ENCODE measurements at regions not wholly inside any gene's neighbourhood (a gene's known extent, or its start where the extent isn't known, plus 50 kb on each side); places are given as distances from the start of the nearest gene placed in this dataset.

DNA sequence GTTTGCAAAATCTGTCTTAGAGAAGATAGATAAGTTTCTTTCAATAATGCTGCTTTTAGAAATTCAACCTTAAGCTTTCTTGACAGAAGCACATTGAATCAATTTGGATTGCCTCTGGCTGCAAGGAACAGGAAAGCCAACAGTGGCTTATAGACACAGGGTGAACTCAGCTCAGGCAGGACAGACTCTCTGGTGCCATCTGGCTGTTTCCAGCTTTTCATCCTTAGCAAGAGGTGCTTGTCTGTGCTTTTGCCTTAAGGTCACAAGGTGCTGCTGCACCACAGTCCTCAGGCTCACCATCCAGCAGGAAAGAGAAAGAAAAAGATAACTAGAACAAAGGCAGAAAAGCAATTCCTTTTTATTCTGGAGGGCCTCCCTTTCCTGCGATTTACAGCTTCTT, 93.7 kb upstream of the ETS2 start:
- peak; percentile 31 for DNase-seq

DNA sequence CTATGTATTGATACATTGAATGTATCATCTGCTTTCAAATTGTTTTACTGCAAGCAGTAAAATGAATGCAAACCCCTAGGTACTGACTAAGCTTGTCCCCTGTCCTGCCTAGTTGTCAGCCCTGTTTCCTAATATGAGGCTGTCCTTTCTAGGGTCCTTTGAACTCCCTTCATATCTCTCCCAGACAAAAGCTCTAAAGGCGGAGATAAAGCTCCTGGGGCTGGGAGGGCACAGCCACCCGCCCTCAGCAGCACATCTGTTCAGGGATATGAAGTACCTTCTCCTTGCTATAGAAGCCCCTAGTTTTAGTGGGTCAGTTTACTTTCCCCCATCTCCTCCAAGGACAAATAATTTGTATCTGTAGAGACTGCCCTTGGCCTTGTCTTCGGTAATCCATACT, 93.1 kb upstream of the ETS2 start:
- no peak for DNase-seq

DNA sequence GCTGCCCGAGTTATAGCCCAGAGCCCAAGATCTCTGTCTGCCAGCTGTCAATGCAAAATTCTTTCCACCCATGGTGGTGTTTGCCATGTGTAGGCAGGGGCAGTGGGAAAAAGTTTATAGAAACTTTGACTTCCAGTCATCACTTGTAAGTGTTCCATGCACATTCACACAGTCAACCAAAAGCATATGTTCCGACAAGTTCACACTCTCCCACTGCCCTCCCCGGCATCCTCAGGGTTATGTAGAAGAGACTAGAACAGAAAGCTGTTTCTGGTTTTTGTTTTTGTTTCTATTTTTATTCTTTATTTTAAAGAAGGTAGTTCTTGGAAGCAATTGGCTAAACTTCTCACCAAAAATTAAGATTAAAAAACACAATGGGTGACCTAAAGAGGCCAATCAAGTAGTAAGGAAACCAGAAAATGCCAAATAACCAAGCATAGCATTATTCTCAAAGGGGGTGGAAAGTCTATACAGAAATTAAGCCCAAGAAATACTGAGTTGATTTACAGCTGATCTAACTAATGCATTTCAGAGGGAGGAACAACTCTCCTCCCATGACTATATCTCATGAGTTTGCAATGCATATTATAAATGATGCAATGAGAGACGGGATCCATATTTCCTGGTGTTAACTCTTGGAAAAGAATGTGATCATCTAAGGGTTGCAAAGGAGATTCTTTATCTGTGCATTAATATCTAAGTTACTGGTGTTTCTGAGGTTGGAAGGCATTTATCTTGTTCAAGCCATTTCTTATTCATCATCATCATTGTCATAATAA, 91.5 kb upstream of the ETS2 start:
- DNase-seq, result no peak

DNA sequence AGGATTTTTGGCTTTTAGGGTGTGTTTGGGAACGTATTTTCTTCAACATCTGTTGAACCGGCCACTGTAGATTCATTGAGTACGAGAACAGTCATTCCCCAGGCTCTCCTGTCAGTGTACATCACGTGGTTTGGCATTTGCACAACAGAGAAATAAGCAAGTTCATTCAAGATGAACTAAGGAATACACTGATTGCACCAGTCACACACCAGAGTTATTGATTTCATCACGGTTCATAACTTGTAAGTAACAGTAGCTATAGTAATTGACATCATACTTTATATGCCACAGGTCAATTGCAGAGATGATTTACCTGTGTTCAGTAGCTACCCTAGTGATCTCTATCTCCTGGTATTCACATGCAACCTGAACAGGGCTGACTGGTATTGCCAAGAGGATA, 90.7 kb upstream of the ETS2 start:
- DNase-seq, result no peak

DNA sequence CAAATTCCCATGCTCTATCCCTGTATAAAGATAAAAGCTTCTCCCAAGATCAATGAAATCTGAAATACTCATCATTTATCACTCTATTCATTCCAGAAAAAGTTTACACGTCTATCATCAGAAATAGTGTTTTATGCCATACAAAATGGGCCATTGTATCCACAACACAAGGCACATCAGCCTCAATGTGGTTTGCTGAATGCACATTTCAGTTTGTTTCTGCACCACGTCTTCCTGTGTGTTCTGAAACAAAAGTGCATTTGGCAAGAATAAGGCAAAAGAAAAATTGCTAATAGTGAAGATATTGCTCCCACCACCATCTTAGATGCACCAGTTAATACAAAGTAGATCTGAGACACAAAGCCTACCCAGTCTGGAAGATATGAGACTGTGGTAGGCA, 89.6 kb upstream of the ETS2 start:
- no peak for DNase-seq

DNA sequence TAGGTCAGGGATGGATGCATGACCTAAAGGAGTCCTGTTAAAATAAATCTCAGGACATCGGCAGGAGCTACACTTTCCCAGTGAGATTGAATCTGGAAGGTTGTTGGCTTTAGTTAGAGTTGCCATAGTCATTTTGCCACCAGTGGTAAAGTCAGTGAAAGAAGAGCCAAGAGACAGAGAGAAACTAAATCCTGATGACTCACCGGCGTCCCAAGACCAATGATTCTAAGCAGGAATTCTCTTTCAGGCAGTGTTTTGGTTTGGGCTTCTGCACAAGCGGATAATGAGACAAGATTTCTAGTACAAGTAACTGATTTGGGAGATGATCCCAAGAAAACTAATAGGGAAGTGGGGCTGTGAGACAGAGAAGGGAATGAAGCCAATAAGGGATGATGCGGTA, 88.8 kb upstream of the ETS2 start:
- DNase-seq, result no peak

DNA sequence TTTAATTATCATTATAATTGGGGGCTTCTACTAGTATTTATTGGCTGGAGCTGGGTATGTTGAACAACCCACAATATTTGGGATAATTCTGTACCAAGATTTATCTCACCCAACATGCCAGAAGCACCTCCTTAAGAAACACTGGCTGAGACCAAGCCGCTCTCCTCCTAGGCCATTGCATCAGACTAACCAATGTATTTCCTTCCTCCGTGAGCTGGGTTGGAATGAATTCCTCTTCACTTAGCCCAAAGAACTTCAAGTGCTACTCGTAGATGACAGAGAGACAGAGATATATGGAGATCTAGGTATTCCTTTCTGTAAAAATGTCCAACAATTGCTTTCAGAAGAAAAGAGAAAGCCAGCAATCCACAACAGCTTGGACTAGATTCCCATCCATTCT, 87.2 kb upstream of the ETS2 start:
- DNase-seq, result no peak

DNA sequence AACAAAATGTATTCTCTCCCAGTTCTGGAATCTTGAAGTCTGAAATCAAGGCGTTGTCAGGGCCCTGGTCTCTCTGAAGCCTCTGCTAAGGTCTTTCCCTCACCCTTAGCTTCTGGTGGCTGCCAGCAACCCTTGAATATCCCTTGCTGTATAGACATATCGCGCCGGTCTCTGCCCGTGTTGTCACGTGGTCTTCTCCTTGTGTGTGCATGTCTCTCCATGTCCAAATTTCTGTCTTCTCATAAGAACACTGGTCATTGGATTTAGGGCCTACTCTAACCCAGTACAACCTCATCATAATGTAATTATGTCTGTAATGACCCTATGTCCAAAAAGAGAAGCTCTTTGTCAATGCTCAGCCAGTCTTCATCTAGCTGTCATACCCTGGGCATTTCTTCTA, 85.7 kb upstream of the ETS2 start:
- DNase-seq, result no peak

DNA sequence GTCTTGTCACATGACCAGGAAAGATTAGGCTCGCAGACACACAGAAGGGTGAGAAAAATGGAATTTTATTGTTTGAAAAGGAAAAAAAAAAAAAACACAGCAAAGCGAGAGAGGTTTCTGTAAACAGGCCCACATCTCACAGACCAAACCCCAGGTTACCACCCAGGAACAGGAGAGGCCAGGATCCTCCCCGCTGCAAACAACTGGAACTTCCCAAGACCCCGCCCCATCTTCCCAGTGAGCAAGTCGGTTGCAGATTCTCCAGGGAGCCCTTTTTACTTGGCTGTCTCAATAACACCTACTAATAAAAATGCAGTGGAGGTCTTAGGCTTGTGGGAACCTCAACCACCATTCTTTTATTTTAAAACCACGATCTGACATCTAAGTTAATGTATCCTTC, 84.7 kb upstream of the ETS2 start:
- no peak for DNase-seq

DNA sequence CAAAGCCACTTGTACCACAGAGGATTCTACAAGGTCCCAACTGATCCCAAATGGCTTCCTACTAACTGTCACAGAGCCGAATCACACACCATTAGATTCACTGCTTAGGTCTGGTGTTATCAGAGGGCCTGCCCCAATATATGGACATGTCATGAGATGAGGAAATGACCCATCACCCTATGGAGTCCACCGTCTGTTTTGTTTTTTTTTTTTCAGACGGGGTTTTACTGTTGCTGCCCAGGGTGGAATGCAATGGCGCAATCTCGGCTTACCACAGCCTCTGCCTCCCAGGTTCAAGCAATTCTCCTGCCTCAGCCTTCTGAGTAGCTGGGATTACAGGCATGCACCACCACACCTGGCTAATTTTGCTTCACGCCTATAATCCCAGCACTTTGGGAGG, 83.8 kb upstream of the ETS2 start:
- DNase-seq, result no peak

DNA sequence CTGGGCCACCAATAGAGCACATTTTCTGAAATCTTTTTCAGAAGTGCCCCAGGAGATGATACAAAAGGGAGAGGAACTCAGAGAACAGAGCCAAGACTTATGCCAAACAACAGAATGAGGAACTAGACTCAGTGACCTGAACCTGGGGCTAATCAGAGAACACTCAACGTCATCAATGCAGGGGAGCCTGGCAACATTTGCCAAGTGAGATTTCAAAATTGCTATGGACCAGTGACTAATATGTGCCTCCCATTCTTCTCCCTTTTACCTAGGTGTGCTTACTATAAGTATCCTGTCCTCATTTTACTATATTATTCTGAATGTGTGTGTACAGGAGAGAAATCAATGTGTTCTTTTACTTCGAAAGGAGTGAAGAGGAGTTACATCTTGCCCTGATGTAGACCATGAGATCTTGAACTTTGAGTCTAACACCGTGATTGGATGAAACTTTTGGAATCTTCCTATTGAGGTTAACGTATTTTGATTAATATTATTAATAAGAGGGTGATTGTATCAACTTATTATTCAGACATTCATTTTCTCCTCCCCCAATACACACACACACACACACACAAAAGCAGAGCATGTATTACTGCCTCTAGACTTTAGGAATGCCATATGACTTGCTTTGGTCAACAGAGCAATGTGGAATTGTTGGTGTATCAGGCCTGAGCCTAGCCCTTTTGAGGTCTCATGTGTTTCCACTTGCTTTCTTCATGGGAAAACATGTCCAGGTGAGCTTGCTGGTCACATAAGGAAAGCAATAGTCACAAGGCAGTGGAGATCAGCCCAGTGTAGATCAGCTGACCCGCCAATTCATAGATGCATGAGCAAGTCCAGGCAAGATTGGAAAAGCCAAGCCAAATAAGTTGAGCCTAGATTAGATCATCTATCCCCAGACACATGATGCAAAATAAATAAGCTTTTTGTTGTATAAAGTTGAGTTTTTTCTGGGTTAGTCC, 80.3 kb upstream of the ETS2 start:
- no peak for DNase-seq

DNA sequence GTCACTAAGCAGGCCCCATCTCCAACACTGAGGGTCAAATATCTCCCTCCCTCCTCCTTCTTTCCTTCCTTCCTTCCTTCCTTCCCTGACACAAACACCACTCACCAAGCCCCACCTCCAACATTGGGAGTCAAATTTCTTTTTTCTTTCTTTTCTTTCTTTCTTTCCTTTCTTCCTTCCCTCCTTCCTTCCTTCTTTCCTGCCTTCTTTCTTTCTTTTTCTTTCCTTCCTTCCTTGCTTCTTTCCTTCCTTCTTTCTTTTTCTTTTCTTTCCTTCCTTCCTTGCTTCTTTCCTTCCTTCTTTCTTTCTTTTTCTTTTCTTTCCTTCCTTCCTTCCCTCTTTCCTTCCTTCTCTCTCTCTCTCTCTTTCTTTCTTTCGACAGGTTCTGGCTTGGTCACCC, 79.2 kb upstream of the ETS2 start:
- DNase-seq, result no peak

DNA sequence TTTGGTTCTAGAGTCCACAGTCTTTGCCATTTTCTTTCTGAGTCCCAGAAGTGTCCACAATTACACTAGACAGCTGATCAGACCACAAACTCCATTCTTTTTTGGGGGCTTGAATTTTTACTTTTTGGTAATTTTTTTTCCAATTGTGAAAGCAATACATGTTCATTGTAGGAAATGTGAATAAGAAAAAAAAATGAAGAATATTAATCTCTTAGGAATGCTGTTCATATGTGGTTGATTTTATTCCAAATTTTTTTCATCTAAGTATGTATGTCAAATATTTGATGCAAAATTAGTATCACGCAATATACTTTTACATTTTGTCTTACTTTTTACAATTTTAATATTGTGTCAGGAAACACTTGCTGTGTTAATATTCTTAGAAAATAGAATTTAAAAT, 76.4 kb upstream of the ETS2 start:
- no peak for DNase-seq

DNA sequence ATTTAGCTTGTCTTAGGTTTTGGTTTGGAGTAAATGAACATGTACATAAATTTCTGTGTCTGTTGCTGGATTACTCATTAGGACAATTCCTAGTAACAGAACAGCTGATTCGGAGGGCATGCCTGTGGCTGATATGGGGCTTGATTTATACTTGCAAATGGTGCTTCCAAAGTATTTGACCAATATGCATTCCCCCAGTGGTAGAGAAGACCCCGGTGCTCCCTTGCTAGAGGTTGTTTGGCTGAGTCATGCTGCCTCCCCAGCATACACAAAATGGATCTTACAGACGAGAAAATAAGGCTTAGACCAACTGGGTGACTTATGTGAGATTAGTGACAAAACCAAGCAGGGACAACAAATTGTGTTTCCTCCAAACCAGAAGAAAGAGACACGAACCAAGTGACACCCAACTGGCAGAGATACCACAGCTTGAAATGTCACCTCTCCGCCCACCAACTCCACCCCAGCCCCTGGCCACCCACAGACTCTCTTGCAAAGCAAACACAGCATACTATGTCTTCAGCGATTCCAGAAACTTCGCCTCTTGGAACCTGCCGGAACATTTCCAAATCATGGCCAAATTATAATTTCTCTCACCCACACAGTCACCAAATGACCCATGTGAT, 75.9 kb upstream of the ETS2 start:
- DNase-seq, result no peak

DNA sequence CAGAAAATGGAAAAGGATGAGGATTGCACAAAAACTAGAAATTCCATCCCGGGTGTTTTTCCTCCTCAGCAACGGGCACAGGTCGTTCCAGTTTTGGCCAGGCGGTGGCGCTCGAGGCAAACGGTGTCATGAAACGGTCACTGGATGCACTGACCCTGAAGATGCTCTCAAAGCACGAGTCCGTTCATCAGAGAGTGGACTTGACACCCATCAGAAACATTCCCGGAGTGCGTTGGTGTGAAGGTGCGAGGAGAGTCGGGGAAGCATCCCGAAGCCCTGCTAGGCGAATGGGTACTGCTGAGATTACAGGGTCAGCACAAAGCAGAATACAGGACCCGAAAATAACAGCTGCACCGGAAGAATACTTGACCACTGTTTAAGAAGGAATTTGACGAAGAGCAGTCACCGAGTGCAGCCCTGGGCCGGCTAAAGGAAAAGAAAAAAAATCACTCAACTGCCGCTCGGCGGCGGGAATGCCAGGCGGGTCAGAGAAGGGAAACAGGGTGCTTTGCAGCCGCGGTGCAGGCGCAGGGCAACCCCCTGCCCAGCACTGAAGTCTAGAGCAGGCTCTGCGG, 71.7 kb upstream of the ETS2 start:
- peak; percentile 90 for DNase-seq

DNA sequence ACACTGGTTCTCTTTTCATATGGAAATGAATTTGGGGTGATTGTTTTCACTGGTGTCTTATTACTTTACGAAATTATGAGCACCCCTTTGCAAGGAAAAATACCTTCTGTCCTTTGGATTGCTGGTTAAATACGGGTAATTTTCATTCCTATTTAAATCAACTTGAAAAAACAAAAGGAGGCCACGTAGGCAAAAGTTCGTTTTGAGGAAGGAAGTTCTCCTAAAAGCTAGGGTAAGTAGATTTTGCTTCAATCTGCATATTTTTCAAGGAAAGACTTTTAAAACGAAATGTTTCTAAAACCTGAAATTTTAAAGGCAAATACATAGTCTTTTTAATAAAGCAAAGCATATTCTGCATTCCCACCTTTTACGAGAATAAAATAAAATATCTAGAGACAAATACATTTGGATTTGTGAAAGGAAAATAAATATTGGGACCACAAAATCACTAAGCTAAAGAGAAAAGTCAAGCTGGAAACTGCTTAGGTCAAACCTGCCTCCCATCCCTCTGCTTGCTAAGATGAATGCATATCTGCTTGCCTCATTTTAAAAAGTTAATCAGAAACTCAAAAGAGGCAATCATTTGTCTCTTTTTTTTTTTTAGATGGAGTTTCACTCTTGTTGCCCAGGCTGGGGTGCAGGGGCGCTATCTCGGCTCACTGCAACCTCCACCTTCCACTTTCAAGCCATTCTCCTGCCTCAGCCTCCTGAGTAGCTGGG, 70.9 kb upstream of the ETS2 start:
- DNase-seq, result no peak

DNA sequence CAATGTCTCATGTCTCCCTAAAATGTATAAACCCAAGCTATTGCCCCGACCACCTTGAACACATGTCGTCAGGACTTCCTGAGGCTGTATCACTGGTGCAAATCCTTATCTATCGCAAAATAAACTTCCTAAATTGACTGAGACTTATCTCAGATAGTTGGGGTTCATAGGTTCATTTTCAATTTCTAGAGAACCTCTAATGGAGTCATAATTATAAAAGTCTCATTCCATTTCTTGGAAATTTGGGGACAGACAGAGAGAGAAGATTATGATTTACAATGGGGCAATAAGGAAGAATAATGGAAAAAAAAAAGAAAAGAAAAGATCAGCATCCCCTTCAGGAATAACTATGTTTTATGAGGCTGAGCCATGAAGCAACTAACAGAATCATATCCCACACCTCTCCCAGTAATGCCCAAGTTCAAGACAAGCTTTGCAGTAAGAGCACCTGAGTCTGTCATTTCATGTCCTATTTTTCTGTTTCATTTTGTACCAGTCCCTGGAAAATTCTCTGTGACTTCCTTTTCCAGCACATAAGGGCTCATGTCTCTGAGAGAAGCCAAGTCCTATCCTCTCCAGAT, 70.0 kb upstream of the ETS2 start:
- no peak for DNase-seq

DNA sequence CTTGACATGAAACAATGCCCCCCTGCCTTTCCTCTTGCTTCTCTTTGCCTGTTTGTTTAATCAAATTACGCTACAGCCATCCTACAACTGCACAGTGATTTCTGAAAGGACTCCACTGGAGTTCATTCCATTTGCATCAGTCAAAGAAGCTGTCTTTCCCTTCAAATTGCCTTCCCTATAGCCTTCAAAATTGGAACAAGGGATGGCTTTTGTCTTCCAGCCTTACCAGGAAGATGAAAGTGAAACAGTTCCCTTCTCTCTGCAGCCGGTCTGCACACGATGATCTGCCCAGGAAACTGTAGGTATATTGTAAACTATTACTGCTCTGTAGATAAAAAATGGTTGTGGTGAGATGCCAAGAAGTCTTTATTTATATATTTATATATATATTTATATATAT, 65.6 kb upstream of the ETS2 start:
- DNase-seq, result no peak

DNA sequence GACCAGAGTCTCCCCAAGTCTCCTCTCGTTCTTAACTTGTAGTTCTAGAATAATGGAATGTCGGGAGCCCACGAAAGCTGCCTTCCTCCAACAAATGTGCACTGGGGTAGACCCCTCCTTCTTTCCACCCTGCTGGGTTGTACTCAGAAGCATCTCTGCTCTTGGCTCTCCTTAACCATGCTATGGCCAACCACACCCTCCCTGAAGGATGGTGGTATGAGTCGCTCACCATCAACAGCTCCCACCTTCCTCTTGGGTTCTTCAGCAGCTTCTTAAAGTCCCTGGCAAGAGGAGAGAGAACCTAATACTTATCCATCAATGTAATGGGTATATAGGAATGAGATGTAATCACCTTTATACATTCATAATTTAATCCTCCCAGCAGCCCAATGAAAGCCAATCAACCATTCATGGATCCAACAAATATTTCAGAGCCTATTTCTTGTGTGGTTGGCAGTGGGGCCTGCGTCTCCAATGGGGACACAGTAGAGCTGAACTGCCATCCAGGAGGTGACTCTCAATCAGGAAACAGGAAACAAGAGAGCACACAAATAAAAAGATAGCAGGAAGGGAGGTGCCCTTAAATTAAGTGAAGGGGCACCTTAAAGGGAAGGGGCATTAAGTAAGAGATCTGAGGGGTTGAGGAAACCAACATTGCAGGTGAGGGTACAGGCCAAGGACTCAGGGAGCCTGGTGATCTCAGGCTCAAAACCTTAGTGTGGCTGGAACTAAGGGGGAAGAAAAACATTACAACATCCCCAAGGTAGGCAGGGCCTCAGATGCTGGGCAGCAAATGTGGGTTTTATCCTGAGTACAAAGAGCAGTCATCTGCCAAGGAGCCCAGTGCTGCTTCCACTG, 64.4 kb upstream of the ETS2 start:
- DNase-seq, result no peak

DNA sequence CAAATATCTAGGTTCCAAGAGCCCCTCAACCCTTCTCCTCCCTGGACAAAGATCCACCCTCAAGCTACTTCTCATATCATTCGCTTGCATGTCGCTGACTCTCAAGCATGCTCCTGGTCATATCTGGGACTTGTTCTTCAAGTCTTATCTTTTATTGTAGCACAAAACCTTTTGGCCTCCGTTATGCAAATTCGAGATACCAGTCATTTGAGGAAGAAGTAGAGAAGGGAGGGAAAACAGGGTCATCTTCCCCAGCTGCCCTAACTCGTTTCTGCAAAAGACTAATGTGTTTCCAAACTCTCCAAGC, 63.8 kb upstream of the ETS2 start:
- no peak for DNase-seq

DNA sequence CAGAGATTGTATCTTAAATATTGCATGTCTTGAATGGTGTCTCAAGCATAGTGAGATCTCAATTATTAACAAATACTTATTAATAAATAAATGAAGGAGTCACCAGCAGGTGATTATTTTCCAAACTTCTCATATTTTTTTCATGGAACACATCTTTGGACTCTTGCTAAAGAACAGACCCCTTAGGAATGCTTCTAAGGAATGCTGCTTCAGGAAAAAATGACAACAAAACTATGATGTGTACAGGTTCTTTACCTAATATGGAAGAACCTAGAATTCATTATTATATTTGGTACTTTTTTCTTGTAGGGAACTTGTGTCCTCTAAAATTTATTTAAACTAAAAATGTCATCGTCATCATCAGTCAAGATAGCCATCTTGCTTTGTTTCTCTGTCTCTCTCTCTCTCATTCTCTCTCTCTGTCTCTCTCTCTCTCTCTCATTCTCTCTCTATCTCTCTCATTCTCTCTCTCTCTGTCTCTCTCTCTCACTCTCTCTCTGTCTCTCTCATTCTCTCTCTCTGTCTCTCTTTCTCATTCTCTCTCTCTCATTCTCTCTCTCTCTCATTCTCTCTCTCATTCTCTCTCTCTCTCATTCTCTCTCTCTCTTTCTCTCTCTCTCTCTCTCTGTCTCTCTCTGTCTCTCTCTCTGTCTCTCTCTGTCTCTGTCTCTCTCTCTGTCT, 63.0 kb upstream of the ETS2 start:
- DNase-seq, result no peak

All from right hindlimb (tissue), 1 donor.